ENCODE measurements at regions not wholly inside any gene's neighbourhood (a gene's known extent, or its start where the extent isn't known, plus 50 kb on each side); places are given as distances from the start of the nearest gene placed in this dataset.
"Not testable (repeated sequence)": the region's sequence is repeated elsewhere in the genome, so short reads cannot be mapped to it uniquely, and the experiment has no call there.

GRCh38 chrX:46366381-46367207 is 178.6 kb downstream of the ZNF674 start:
- DNase-seq (ENCODE audit: low spot score), result peak; percentile 33

- no peak for DNase-seq (ENCODE audit: low spot score)
Observed at GRCh38 chrX:46354481-46354880, 190.7 kb downstream of the ZNF674 start.

GRCh38 chrX:46341767-46342322 is 203.4 kb downstream of the ZNF674 start:
- DNase-seq (ENCODE audit: low spot score), result no peak

- DNase-seq (ENCODE audit: low spot score), result no peak
Observed at GRCh38 chrX:46340696-46341095, 204.5 kb downstream of the ZNF674 start.

- DNase-seq (ENCODE audit: low spot score), result no peak
Observed at GRCh38 chrX:46333550-46333949, 211.7 kb downstream of the ZNF674 start.

GRCh38 chrX:46330981-46331380 is 214.2 kb downstream of the ZNF674 start:
- DNase-seq (ENCODE audit: low spot score), result no peak

GRCh38 chrX:46330513-46330912 is 214.7 kb downstream of the ZNF674 start:
- no peak for DNase-seq (ENCODE audit: low spot score)

- DNase-seq (ENCODE audit: low spot score), result no peak
Observed at GRCh38 chrX:46328133-46328532, 217.1 kb downstream of the ZNF674 start.

GRCh38 chrX:46327566-46328115 is 217.6 kb downstream of the ZNF674 start:
- no peak for DNase-seq (ENCODE audit: low spot score)

GRCh38 chrX:46326161-46326560 is 219.1 kb downstream of the ZNF674 start:
- DNase-seq (ENCODE audit: low spot score), result no peak

- DNase-seq (ENCODE audit: low spot score), result no peak
Observed at GRCh38 chrX:46325312-46325877, 219.8 kb downstream of the ZNF674 start.

GRCh38 chrX:46324166-46324565 is 221.1 kb downstream of the ZNF674 start:
- no peak for DNase-seq (ENCODE audit: low spot score)

GRCh38 chrX:46322929-46323328 is 222.3 kb downstream of the ZNF674 start:
- DNase-seq (ENCODE audit: low spot score), result not testable (repeated sequence)

GRCh38 chrX:46321676-46322075 is 223.5 kb downstream of the ZNF674 start:
- DNase-seq (ENCODE audit: low spot score), result no peak

GRCh38 chrX:46319750-46320149 is 225.5 kb downstream of the ZNF674 start:
- DNase-seq (ENCODE audit: low spot score), result no peak

- no peak for DNase-seq (ENCODE audit: low spot score)
Observed at GRCh38 chrX:46318551-46318950, 226.7 kb downstream of the ZNF674 start.

- no peak for DNase-seq (ENCODE audit: low spot score)
Observed at GRCh38 chrX:46317163-46317562, 228.1 kb downstream of the ZNF674 start.

GRCh38 chrX:46311581-46312120 is 233.6 kb downstream of the ZNF674 start:
- no peak for DNase-seq (ENCODE audit: low spot score)

- DNase-seq (ENCODE audit: low spot score), result no peak
Observed at GRCh38 chrX:46310815-46311497, 234.3 kb downstream of the ZNF674 start.

- DNase-seq (ENCODE audit: low spot score), result no peak
Observed at GRCh38 chrX:46308110-46308509, 237.1 kb downstream of the ZNF674 start.

- DNase-seq (ENCODE audit: low spot score), result no peak
Observed at GRCh38 chrX:46306103-46306502, 239.1 kb downstream of the ZNF674 start.

GRCh38 chrX:46305431-46305830 is 239.8 kb downstream of the ZNF674 start:
- no peak for DNase-seq (ENCODE audit: low spot score)

Data from D341Med (cell line).